ENCODE measurements at regions not wholly inside any gene's neighbourhood (a gene's known extent, or its start where the extent isn't known, plus 50 kb on each side); places are given as distances from the start of the nearest gene placed in this dataset.

- TF ChIP-seq CTCF (conservative IDR thresholded peaks at IDR 0.05; ENCODE audit: low read length) = no peak
- TF ChIP-seq EZH2phosphoT487 (IDR thresholded peaks at IDR 0.05; ENCODE audit: borderline replicate concordance, low read depth, low read length) = no peak
Measured at GRCh38 chr7:64431838-64432237, 118.1 kb downstream of the ZNF736 start.
